Lung (tissue), 11 donors: ENCODE measurements at regions not wholly inside any gene's neighbourhood (a gene's known extent, or its start where the extent isn't known, plus 50 kb on each side); places are given as distances from the start of the nearest gene placed in this dataset.
"Not testable (repeated sequence)": the region's sequence is repeated elsewhere in the genome, so short reads cannot be mapped to it uniquely, and the experiment has no call there.

ENCODE experiments used
- ATAC-seq: fragments of 200-7000 bp; cut with Tn5 transposase; one replicate; pipeline ENCODE4 v1.9.1; 2020; ENCODE audit warnings: moderate number of reproducible peaks; ENCODE audit not compliant: insufficient read depth, low FRiP score
- DNase-seq, 3 donors: peaks; one replicate each; pipeline ENCODE4 v3.0.0-alpha.2; 2013 to 2017
- H3K27ac ChIP-seq, 2 donors: one replicate each; pipeline ENCODE4 v1.5.1; 2013; ENCODE audit warnings: mild to moderate bottlenecking in 2 of 2, moderate library complexity in 2 of 2, control low read depth in 1 of 2, inconsistent platforms in 1 of 2, low read depth in 1 of 2, low read length in 1 of 2
- H3K27me3 ChIP-seq, 3 donors: one replicate each; pipeline ENCODE4 v1.5.1; 2013; ENCODE audit warnings: low read length in 2 of 3; ENCODE audit not compliant: control insufficient read depth in 3 of 3, insufficient read depth in 3 of 3
- H3K36me3 ChIP-seq, 4 donors: one replicate each; pipeline ENCODE4 v1.5.1; 2013; ENCODE audit warnings: low read length in 4 of 4, mild to moderate bottlenecking in 1 of 4, moderate library complexity in 1 of 4; ENCODE audit not compliant: control insufficient read depth in 4 of 4, insufficient read depth in 4 of 4
- H3K4me1 ChIP-seq, 5 donors: one replicate each; pipeline ENCODE4 v1.5.1; 2013; ENCODE audit warnings: low read length in 5 of 5, mild to moderate bottlenecking in 2 of 5, moderate library complexity in 1 of 5; ENCODE audit not compliant: control insufficient read depth in 5 of 5, insufficient read depth in 5 of 5
- H3K4me3 ChIP-seq: one replicate; pipeline ENCODE4 v1.5.1; 2013; ENCODE audit warnings: mild to moderate bottlenecking, control low read depth, moderate library complexity
- H3K9ac ChIP-seq, 2 donors: one replicate each; pipeline ENCODE4 v1.5.1; 2013; ENCODE audit warnings: low read length in 2 of 2, control low read depth in 1 of 2; ENCODE audit not compliant: insufficient read depth in 1 of 2
- H3K9me3 ChIP-seq, 4 donors: one replicate each; pipeline ENCODE4 v1.5.1; 2013; ENCODE audit warnings: low read length in 3 of 4, mild to moderate bottlenecking in 1 of 4, moderate library complexity in 1 of 4; ENCODE audit not compliant: control insufficient read depth in 4 of 4, insufficient read depth in 3 of 4
- CTCF ChIP-seq: IDR thresholded peaks from 2 replicates; pipeline ENCODE4 v1.5.1; 2012; ENCODE audit warnings: mild to moderate bottlenecking; ENCODE audit errors: control extremely low read depth, extremely low read depth
- WGBS, 2 donors: extraction: QIAGEN DNeasy Blood & Tissue Kit; methylation state at CpG; one replicate each; pipeline ENCODE4 v1.1.7; 2013; 5-methylcytosine and 5-hydroxymethylcytosine counted together
- donor health status: control.
- donor health status: control.
- donor health status: Bipolar disorder and iron deficiency.
- donor health status: healthy.
- donor health status: DM: yes; HTN: yes; CAD: no.

DNA sequence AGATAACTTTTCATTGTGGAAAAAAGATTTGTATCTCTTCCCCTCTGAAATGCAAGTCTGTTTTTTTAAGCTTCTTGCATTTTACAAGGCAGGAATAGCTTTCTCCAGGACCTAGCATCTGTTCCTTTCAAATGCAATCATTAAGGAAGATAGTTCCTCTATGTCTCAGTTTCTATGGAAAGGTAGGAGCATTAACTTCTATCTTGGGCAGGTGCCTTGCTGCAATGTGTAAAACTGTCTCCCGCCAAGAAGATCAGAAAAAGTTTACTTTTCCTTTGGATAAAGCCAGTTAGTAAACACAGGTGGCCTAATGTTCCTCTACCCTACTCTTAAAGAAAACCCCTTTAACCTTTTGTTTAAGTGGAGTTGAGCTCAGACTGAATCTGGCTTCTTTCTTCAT, 560.6 kb upstream of the CYLC2 start:
- Histone ChIP-seq H3K27ac (no peak overlapping the region), H3K36me3 (no peaks in the 10 kb centered on the region), H3K9me3 (no peaks in the 10 kb centered on the region), H3K4me3 (no peak overlapping the region), H3K9ac (no peak overlapping the region), H3K27me3 (no peaks in the 10 kb centered on the region), H3K4me1 (peaks cover 0 to 3% (median 0%) of the 10 kb centered on the region in 5 donors)
- WGBS, 2 donors, result 44 to 53% methylated on average over 1 of the region's 1 CpG
- DNase-seq (no peak), ATAC-seq (no peak)
- no peak for TF ChIP-seq CTCF

DNA sequence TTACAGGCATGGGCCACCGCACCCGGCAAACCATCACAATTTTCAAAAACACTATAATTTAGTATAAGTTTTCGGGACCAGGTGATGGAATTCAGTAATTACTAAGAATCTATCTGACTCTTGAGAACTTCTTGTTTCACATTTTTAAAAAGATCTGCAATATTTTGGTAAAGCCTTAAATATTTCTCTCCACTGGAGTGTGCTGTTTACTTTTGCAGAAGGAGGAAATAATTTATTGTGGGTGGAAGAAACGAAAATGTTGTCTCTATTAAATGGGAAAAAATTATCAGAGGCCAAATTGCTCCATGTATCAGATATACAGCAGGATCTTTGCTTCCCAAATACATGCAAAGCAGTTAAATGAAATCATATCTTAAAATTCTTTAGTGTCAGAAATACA, 566.8 kb upstream of the CYLC2 start:
- no peaks in the 10 kb centered on the region for H3K27me3 ChIP-seq
- no peaks in the 10 kb centered on the region for H3K36me3 ChIP-seq
- TF ChIP-seq CTCF, result no peak
- DNase-seq (no peak), ATAC-seq (no peak)
- H3K9ac ChIP-seq, result no peak overlapping the region
- no peak overlapping the region for H3K4me3 ChIP-seq
- H3K9me3 ChIP-seq, result no peaks in the 10 kb centered on the region
- no peak overlapping the region for H3K27ac ChIP-seq
- H3K4me1 ChIP-seq, result no peaks in the 10 kb centered on the region
- 75 to 76% methylated on average over 4 of the region's 4 CpGs for WGBS, 2 donors

GRCh38 chr9:102416251-102416650, 578.9 kb upstream of the CYLC2 start:
- H3K4me1 ChIP-seq, H3K9ac ChIP-seq, H3K9me3 ChIP-seq, H3K36me3 ChIP-seq, DNase-seq, H3K27ac ChIP-seq, H3K27me3 ChIP-seq, H3K4me3 ChIP-seq, ATAC-seq: not testable (repeated sequence)
- WGBS, 2 donors, result 82 to 90% methylated on average over 3 of the region's 3 CpGs

DNA sequence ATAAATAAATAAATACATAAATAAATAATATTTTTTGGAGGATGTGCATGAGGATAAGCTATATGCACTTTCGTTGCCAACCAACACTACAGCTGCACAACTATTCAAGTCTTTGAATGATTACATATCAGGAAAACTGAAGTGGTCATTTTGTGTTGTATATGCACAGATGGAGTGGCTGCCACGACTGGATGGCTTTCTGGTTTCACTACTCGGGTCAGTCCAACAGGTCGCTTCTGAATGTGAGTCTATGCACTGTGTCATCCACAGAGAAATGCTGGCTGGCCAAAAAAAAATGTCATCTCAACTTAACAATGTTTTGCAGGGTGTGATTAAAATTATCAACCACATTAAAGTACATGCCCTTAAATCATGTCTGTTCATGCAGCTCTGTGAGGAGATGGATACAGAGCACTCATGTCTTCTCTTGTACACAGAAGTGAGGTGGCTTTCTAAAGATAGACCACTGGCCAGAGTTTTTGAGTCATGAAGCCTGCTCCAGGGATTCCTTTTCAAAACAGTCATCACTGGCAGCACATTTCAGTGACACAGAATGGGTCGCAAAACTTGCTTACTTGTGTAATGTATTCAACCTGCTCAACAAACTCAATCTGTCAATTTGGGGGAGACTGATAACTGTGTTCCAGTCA, 589.8 kb upstream of the CYLC2 start:
- Histone ChIP-seq H3K4me3 (no peak overlapping the region), H3K9ac (no peak overlapping the region), H3K9me3 (no peaks in the 10 kb centered on the region), H3K27me3 (no peaks in the 10 kb centered on the region), H3K4me1 (no peaks in the 10 kb centered on the region), H3K27ac (peak overlapping the region in 1 of 2 donors; percentile 33), H3K36me3 (no peaks in the 10 kb centered on the region)
- DNase-seq (no peak), ATAC-seq (no peak)
- TF ChIP-seq CTCF, result no peak
- 77 to 79% methylated on average over 5 of the region's 5 CpGs for WGBS, 2 donors
